Fibroblast of lung (primary cell): ENCODE measurements at regions not wholly inside any gene's neighbourhood (a gene's known extent, or its start where the extent isn't known, plus 50 kb on each side); places are given as distances from the start of the nearest gene placed in this dataset.
A peak's percentile ranks its signal among the peaks of the same experiment; 100 is the strongest.

Source experiments
- DNase-seq, 2 donors: peaks; one replicate each; pipeline versions ENCODE4 v3.0.0 to v3.0.0-alpha.2; 2010; ENCODE audit warnings: low read depth in 2 of 2
- H2AFZ ChIP-seq: 2 replicates; pipeline ENCODE4 v1.5.1; 2012; ENCODE audit warnings: low read length, control low read depth, inconsistent platforms
- H3K27ac ChIP-seq: 2 replicates; pipeline ENCODE4 v1.5.1; 2011; ENCODE audit warnings: low read length, control low read depth; ENCODE audit not compliant: insufficient read depth
- H3K27me3 ChIP-seq: 2 replicates; pipeline ENCODE4 v1.5.1; 2011; ENCODE audit warnings: mild to moderate bottlenecking, low read length; ENCODE audit not compliant: control insufficient read depth, insufficient read depth
- H3K36me3 ChIP-seq: 2 replicates; pipeline ENCODE4 v1.5.1; 2011; ENCODE audit warnings: low read length; ENCODE audit not compliant: control insufficient read depth, insufficient read depth
- H3K4me1 ChIP-seq: 2 replicates; pipeline ENCODE4 v1.5.1; 2011; ENCODE audit warnings: low read length; ENCODE audit not compliant: control insufficient read depth, insufficient read depth; ENCODE audit errors: extremely low read depth
- H3K4me2 ChIP-seq: 2 replicates; pipeline ENCODE4 v1.5.1; 2011; ENCODE audit warnings: low read length, control low read depth; ENCODE audit not compliant: insufficient read depth; ENCODE audit errors: extremely low read depth
- H3K4me3 ChIP-seq, 4 experiments: fragments of 200-600 bp in 1 of 4; sonication (generic) in 1 of 4; replicated peaks in 1 of 4; 2 replicates each; pipeline ENCODE4 v1.5.1; 2011 to 2016; ENCODE audit warnings: low read length in 4 of 4, low read depth in 3 of 4, mild to moderate bottlenecking in 3 of 4, control low read depth in 2 of 4, inconsistent platforms in 1 of 4, mixed read lengths in 1 of 4; ENCODE audit not compliant: insufficient read depth in 1 of 4; ENCODE audit errors: control extremely low read depth in 1 of 4
- H3K79me2 ChIP-seq: 2 replicates; pipeline ENCODE4 v1.5.1; 2012; ENCODE audit warnings: mild to moderate bottlenecking, low read length, inconsistent platforms; ENCODE audit not compliant: control insufficient read depth, insufficient read depth
- H3K9ac ChIP-seq: 2 replicates; pipeline ENCODE4 v1.5.1; 2011; ENCODE audit warnings: mild to moderate bottlenecking, low read length, control low read depth; ENCODE audit not compliant: insufficient read depth
- H3K9me3 ChIP-seq: 2 replicates; pipeline ENCODE4 v1.5.1; 2012; ENCODE audit warnings: low read depth, low read length; ENCODE audit not compliant: control insufficient read depth, insufficient read depth
- H4K20me1 ChIP-seq: 2 replicates; pipeline ENCODE4 v1.5.1; 2011; ENCODE audit warnings: low read length; ENCODE audit not compliant: control insufficient read depth, insufficient read depth; ENCODE audit errors: extremely low read depth
- CTCF ChIP-seq, 2 donors: IDR thresholded peaks in 1 of 2; conservative IDR thresholded peaks in 1 of 2; 1 replicate in 1 of 2; 2 replicates in 1 of 2; pipeline ENCODE4 v1.5.1; 2011 to 2012; ENCODE audit warnings: low read length in 2 of 2, control low read depth in 1 of 2, inconsistent platforms in 1 of 2, low read depth in 1 of 2, mild to moderate bottlenecking in 1 of 2
- EZH2 ChIP-seq: IDR thresholded peaks from 2 replicates; pipeline ENCODE4 v1.5.1; 2012; ENCODE audit warnings: low read length, control low read depth, mild to moderate bottlenecking; ENCODE audit errors: missing control alignments

GRCh38 chr6:19470333-19470732 is 366.8 kb upstream of the ID4 start:
- Histone ChIP-seq H3K9me3 (no peaks in the 10 kb centered on the region), H3K4me3 (no peak overlapping the region), H3K27me3 (no peaks in the 10 kb centered on the region), H3K79me2 (no peaks in the 10 kb centered on the region), H3K9ac (no peak overlapping the region), H3K36me3 (no peaks in the 10 kb centered on the region), H3K4me2 (no peak overlapping the region), H3K27ac (no peak overlapping the region), H2AFZ (no peak overlapping the region), H4K20me1 (no peaks in the 10 kb centered on the region), H3K4me1 (peaks cover 2% of the 10 kb centered on the region)
- no peak for DNase-seq
- TF ChIP-seq CTCF (conservative IDR thresholded peaks at IDR 0.05 in 1 of 2, IDR thresholded peaks at IDR 0.05 in 1 of 2; ENCODE audit: low read depth in 1 of 2, low read length in 2 of 2) = no peak
- TF ChIP-seq EZH2 = no peak

GRCh38 chr6:19472153-19472552 is 365.0 kb upstream of the ID4 start:
- Histone ChIP-seq H3K9me3 (no peaks in the 10 kb centered on the region), H3K4me3 (no peak overlapping the region), H3K9ac (no peak overlapping the region), H3K79me2 (no peaks in the 10 kb centered on the region), H3K27ac (no peak overlapping the region), H2AFZ (no peak overlapping the region), H3K27me3 (no peaks in the 10 kb centered on the region), H4K20me1 (no peaks in the 10 kb centered on the region), H3K36me3 (no peaks in the 10 kb centered on the region), H3K4me2 (no peak overlapping the region), H3K4me1 (no peaks in the 10 kb centered on the region)
- DNase-seq = peak; percentile 89 to 98
- no peak for TF ChIP-seq EZH2
- no peak for TF ChIP-seq CTCF (conservative IDR thresholded peaks at IDR 0.05 in 1 of 2, IDR thresholded peaks at IDR 0.05 in 1 of 2; ENCODE audit: low read depth in 1 of 2, low read length in 2 of 2)

GRCh38 chr6:19472850-19473249 is 364.3 kb upstream of the ID4 start:
- no peaks in the 10 kb centered on the region for H3K9me3 ChIP-seq
- no peaks in the 10 kb centered on the region for H3K36me3 ChIP-seq
- H3K27ac ChIP-seq = no peak overlapping the region
- no peak for DNase-seq
- H3K79me2 ChIP-seq = no peaks in the 10 kb centered on the region
- H3K4me1 ChIP-seq = no peaks in the 10 kb centered on the region
- no peaks in the 10 kb centered on the region for H3K27me3 ChIP-seq
- H3K4me3 ChIP-seq = no peak overlapping the region
- no peak overlapping the region for H3K4me2 ChIP-seq
- no peak overlapping the region for H2AFZ ChIP-seq
- no peaks in the 10 kb centered on the region for H4K20me1 ChIP-seq
- no peak overlapping the region for H3K9ac ChIP-seq
- peak; percentile 7 to 45 for TF ChIP-seq CTCF (conservative IDR thresholded peaks at IDR 0.05 in 1 of 2, IDR thresholded peaks at IDR 0.05 in 1 of 2; ENCODE audit: low read depth in 1 of 2, low read length in 2 of 2)
- TF ChIP-seq EZH2 = no peak
